ENCODE measurements at regions not wholly inside any gene's neighbourhood (a gene's known extent, or its start where the extent isn't known, plus 50 kb on each side); places are given as distances from the start of the nearest gene placed in this dataset.

DNA sequence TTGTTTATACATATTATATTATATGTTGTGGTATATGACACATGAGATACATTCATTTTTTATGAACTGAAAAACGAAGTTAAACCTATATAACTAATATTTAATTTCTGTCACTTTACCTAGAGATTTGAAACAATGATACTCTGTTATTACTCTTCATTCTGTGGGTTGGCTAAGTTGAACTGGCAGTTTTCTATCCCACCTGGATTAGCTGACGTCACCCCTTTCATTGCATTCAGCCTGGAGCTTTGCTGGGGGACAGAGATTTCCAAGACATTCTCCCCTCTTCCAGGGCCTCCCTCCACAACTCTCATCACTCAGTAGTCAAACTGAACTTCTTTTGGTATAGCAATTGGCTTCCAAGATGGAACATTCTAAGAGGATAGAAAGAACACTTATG, 309.2 kb upstream of the SATB1 start:
- TF ChIP-seq POLR2AphosphoS5 (IDR thresholded peaks at IDR 0.05; ENCODE audit: low read depth, low read length) (no peak), POLR2A (IDR thresholded peaks at IDR 0.05; ENCODE audit: low read depth, low read length) (no peak), TAF1 (IDR thresholded peaks at IDR 0.05; ENCODE audit: borderline replicate concordance, low read depth, low read length) (no peak)

All from GM12892 (cell line).